ENCODE measurements at regions not wholly inside any gene's neighbourhood (a gene's known extent, or its start where the extent isn't known, plus 50 kb on each side); places are given as distances from the start of the nearest gene placed in this dataset.
A peak's percentile ranks its signal among the peaks of the same experiment; 100 is the strongest.
"Not testable (repeated sequence)": the region's sequence is repeated elsewhere in the genome, so short reads cannot be mapped to it uniquely, and the experiment has no call there.

DNA sequence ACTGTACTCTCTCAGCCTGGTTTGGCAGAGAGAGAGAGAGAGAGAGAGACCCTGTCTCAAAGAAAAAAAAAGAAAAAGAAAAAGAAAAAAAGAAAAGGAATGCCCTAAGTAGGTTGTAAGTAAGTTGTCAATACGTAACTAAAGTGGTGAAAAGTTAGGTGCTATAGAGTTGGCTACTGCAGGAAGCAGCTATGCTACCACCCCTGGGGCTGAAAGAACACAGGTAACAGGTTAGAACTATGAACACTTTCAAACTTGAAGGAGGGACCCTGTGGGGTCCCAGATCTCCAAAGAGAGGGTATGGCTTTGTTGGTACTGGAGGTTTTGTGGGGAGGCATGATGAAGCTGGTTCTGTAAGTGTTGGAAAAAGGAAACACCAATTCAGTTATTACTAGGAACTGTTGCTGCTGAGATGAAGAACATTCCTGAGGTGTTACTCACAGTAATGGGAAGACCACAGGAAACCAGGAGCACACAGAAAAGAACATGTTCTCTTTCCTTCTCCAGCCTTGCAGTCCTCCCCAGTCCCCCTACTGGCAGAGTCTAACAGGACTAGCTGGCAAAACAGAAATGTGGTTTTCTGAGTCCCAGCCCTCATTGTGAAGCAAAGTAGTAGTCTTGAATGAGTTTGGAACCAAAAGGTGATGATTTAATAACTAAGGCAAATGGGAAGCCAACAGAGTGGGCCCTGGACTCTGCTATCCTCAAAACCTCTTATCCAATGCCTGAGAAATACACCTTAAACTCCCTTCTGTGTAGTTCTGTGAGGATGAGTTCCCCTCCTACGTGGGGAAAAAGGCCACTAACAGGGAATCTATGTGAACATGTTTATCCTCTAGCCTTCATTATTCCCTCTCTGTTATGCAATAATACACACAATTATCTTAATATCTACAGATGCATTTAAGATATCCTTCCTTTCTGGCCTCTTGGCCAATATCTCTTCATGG is 427.0 kb upstream of the DDI1 start:
- DNase-seq: peak; percentile 91
- in situ Hi-C loops (cut with HindIII; ENCODE audit: low pct_ligation_motif_present, low sequenced_read_pairs): no loop called here
- no peak overlapping the region for H3K4me3 ChIP-seq (ENCODE audit: low read depth, low read length)
- H3K36me3 ChIP-seq (replicated peaks): no peaks in the 10 kb centered on the region
- peak overlapping the region; percentile 42 for H3K27ac ChIP-seq
- H3K27me3 ChIP-seq (replicated peaks): no peaks in the 10 kb centered on the region
- TF ChIP-seq, protein P1, sequence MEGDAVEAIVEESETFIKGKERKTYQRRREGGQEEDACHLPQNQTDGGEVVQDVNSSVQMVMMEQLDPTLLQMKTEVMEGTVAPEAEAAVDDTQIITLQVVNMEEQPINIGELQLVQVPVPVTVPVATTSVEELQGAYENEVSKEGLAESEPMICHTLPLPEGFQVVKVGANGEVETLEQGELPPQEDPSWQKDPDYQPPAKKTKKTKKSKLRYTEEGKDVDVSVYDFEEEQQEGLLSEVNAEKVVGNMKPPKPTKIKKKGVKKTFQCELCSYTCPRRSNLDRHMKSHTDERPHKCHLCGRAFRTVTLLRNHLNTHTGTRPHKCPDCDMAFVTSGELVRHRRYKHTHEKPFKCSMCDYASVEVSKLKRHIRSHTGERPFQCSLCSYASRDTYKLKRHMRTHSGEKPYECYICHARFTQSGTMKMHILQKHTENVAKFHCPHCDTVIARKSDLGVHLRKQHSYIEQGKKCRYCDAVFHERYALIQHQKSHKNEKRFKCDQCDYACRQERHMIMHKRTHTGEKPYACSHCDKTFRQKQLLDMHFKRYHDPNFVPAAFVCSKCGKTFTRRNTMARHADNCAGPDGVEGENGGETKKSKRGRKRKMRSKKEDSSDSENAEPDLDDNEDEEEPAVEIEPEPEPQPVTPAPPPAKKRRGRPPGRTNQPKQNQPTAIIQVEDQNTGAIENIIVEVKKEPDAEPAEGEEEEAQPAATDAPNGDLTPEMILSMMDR (IDR thresholded peaks at IDR 0.05; ENCODE audit: low read depth, low read length, missing control alignments): peak; percentile 93

DNA sequence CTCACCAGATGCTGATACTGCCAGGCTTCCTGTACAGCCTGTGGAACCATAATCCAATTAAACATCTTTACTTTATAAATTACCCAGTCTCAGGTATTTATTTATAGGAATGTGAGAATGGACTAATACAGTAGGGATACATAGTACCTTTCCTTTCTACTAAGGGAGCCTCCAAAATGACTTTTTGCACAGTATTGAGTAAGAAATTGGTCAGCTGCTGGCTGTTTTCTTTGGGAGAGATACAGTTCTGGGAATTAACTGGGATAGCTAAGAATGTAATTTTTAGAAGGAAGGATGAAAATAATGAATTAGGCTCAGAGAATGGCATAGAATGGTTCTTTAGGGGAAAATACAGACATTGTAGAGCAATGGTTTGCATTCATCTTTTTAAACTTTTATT is 426.0 kb upstream of the DDI1 start:
- DNase-seq: no peak
- Histone ChIP-seq H3K4me3 (ENCODE audit: low read depth, low read length) (no peak overlapping the region), H3K27ac (no peak overlapping the region), H3K27me3 (replicated peaks) (no peaks in the 10 kb centered on the region), H3K36me3 (replicated peaks) (no peaks in the 10 kb centered on the region)
- in situ Hi-C loops (cut with HindIII; ENCODE audit: low pct_ligation_motif_present, low sequenced_read_pairs): no loop called here
- TF ChIP-seq, protein P1 (IDR thresholded peaks at IDR 0.05; ENCODE audit: low read depth, low read length, missing control alignments): no peak

DNA sequence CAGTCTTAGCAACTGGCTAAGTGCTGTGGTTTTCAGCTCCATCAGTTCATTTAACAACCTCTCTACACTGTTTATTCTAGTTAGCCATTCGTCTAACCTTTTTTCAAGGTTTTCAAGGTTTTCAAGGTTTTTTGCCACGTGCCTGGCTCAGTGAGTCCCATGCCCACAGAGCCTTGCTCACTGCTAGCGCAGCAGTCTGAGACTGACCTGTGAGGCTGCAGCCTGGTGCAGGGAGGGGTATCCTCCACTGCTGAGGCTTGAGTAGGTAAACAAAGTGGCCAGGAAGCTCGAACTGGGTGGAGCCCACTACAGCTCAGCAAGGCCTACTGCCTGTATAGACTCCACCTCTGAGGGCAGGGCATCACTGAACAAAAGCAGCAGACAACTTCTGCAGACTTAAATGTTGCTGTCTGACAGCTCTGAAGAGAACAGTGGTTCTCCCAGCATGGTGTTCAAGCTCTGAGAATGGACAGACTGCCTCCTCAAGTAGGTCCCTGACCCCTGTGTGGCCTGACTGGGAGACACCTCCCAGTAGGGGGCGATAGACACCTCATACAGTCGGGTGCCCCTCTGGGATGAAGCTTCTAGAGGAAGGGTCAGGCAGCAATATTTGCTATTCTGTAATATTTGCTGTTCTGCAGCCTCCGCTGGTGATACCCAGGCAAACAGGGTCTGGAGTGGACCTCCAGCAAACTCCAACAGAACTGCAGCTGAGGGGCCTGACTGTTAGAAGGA is 424.7 kb upstream of the DDI1 start:
- H3K36me3 ChIP-seq (replicated peaks); in situ Hi-C loops (cut with HindIII; ENCODE audit: low pct_ligation_motif_present, low sequenced_read_pairs); H3K4me3 ChIP-seq (ENCODE audit: low read depth, low read length); H3K27me3 ChIP-seq (replicated peaks); DNase-seq; H3K27ac ChIP-seq: not testable (repeated sequence)

DNA sequence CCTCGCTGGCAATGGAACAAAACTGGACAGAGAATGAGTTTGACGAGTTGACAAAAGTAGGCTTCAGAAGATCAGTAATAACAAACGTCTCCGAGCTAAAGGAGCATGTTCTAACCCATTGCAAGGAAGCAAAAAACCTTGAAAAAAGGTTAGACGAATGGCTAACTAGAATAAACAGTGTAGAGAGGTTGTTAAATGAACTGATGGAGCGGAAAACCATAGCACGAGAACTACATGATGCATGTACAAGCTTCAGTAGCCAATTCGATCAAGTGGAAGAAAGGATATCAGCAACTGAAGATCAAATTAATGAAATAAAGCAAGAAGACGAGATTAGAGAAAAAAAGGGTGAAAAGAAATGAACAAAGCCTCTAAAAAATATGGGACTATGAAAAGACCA is 424.0 kb upstream of the DDI1 start:
- H3K36me3 ChIP-seq (replicated peaks); H3K27ac ChIP-seq; H3K27me3 ChIP-seq (replicated peaks); H3K4me3 ChIP-seq (ENCODE audit: low read depth, low read length); DNase-seq; in situ Hi-C loops (cut with HindIII; ENCODE audit: low pct_ligation_motif_present, low sequenced_read_pairs): not testable (repeated sequence)

DNA sequence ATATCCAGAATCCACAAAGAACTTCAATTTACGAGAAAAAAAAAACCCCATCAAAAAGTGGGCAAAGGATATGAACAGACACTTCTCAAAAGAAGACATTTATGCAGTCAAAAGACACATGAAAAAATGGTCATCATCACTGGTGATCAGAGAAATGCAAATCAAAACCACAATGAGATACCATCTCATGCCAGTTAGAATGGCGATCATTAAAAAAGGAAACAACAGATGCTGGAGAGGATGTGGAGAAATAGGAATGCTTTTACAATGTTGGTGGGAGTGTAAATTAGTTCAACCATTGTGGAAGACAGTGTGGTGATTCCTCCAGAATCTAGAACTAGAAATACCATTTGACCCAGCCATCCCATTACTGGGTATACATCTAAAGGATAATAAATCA is 419.9 kb upstream of the DDI1 start:
- H3K4me3 ChIP-seq (ENCODE audit: low read depth, low read length); DNase-seq; H3K36me3 ChIP-seq (replicated peaks); H3K27me3 ChIP-seq (replicated peaks); in situ Hi-C loops (cut with HindIII; ENCODE audit: low pct_ligation_motif_present, low sequenced_read_pairs); H3K27ac ChIP-seq: not testable (repeated sequence)

DNA sequence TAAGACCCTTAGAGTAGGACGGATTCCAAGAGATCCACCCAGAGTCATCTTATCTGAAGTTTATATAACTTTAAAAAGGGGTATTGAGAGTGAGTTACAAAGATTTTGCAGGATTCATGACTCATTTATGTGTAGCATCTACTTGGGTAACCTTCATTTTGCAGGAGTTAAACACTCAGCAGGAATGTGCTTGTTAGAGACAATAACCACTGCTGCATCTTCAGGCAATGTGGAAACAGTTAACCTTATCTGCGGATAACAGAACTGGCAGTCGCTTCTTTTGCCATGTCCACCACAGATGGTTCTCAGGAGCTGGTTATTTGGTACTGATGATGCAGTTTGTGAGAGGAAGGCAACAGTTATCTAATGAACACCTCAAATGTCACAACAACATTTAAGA is 417.9 kb upstream of the DDI1 start:
- TF ChIP-seq, protein P1 (IDR thresholded peaks at IDR 0.05; ENCODE audit: low read depth, low read length, missing control alignments): no peak
- Histone ChIP-seq H3K27me3 (replicated peaks) (no peaks in the 10 kb centered on the region), H3K36me3 (replicated peaks) (no peaks in the 10 kb centered on the region), H3K4me3 (ENCODE audit: low read depth, low read length) (no peak overlapping the region), H3K27ac (no peak overlapping the region)
- DNase-seq: peak; percentile 29
- in situ Hi-C loops (cut with HindIII; ENCODE audit: low pct_ligation_motif_present, low sequenced_read_pairs): no loop called here

DNA sequence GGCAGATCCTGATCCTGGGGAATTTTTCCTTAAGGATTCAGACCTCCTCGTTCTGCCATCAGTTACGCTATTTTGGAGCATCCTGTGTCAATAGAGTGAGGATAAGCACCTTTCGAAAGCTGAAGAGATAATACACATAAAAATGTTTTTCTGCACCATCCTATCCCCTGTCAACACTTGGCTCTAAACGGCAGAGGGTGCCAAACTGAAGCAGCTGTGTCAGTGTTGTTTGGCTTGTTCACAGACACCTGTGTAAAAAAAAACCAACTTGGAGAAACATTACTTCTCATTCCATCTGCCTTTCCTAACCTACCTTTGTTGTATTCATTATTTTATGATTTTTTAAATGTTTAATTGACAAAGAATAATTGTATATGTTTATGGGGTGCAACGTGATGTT is 417.0 kb upstream of the DDI1 start:
- TF ChIP-seq, protein P1 (IDR thresholded peaks at IDR 0.05; ENCODE audit: low read depth, low read length, missing control alignments): peak; percentile 40
- Histone ChIP-seq H3K27me3 (replicated peaks) (no peaks in the 10 kb centered on the region), H3K4me3 (ENCODE audit: low read depth, low read length) (no peak overlapping the region), H3K27ac (no peak overlapping the region), H3K36me3 (replicated peaks) (no peaks in the 10 kb centered on the region)
- DNase-seq: no peak
- in situ Hi-C loops (cut with HindIII; ENCODE audit: low pct_ligation_motif_present, low sequenced_read_pairs): no loop called here
